Nephron progenitor cell (in vitro differentiated cells): ENCODE measurements at regions not wholly inside any gene's neighbourhood (a gene's known extent, or its start where the extent isn't known, plus 50 kb on each side); places are given as distances from the start of the nearest gene placed in this dataset.

ENCODE experiments used
- DNase-seq: peaks from one replicate; pipeline ENCODE4 v3.0.0; 2021
- H3K27ac Mint-ChIP-seq: 2 replicates; pipeline ENCODE4 v1.8.0; 2021; ENCODE audit warnings: mild to moderate bottlenecking, moderate library complexity, mixed read lengths
- H3K27me3 Mint-ChIP-seq: 2 replicates; pipeline ENCODE4 v1.8.0; 2021; ENCODE audit warnings: mild to moderate bottlenecking, low read depth, mixed read lengths; ENCODE audit not compliant: poor library complexity
- H3K36me3 Mint-ChIP-seq: 2 replicates; pipeline ENCODE4 v1.8.0; 2021; ENCODE audit warnings: low read depth, mixed read lengths
- H3K4me1 Mint-ChIP-seq: 2 replicates; pipeline ENCODE4 v1.8.0; 2021; ENCODE audit warnings: mixed read lengths
- H3K4me3 Mint-ChIP-seq: 2 replicates; pipeline ENCODE4 v1.8.0; 2021; ENCODE audit warnings: mild to moderate bottlenecking, moderate library complexity, mixed read lengths
- H3K9me3 Mint-ChIP-seq: 2 replicates; pipeline ENCODE4 v1.8.0; 2021; ENCODE audit warnings: mild to moderate bottlenecking, moderate library complexity, mixed read lengths
- TF ChIP-seq, protein P1 (sequence below): fragments of 200-600 bp; sonication (generic); IDR thresholded peaks from 2 replicates; pipeline ENCODE4 v1.5.0; 2021; ENCODE audit warnings: antibody characterized with exemption

DNA sequence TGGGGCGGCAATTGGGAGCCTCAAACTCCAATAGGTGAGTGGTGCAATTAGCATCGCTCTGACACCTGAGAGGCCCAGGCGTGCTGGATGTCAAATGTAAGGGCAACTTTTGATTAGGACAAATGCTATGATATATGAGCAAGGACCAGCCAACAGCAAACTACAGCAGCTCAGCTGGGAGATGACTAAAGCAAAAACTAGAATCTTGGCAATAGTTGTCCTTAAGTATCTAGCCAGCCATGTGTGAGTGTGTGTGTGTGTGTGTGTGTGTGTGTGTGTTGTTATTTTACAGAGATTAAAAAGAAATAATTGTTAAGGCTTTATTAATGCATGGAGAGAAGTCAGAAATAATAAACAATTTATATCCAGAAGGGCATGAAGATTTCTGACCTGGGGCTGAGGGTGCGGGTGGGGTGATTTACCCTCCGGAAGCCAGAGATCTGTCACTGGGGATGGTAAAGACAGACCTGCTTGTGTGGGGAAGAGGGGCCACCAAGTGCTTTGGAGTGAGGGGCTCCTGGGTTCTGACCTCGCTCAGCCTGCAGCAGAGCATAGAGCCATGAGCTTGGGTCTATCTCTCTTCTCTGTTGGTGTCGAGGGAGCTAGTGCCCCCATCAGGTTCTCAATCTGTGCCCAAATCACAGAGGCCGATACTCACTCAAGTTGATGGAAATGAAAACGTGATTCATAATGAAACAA lies 77.3 kb downstream of the EMX2 start:
- DNase-seq: no peak
- peaks cover 56% of the 10 kb centered on the region for H3K4me1 Mint-ChIP-seq
- peaks cover 8% of the 10 kb centered on the region for H3K27me3 Mint-ChIP-seq
- H3K4me3 Mint-ChIP-seq: no peak overlapping the region
- peaks cover 7% of the 10 kb centered on the region for H3K9me3 Mint-ChIP-seq
- TF ChIP-seq, protein P1, sequence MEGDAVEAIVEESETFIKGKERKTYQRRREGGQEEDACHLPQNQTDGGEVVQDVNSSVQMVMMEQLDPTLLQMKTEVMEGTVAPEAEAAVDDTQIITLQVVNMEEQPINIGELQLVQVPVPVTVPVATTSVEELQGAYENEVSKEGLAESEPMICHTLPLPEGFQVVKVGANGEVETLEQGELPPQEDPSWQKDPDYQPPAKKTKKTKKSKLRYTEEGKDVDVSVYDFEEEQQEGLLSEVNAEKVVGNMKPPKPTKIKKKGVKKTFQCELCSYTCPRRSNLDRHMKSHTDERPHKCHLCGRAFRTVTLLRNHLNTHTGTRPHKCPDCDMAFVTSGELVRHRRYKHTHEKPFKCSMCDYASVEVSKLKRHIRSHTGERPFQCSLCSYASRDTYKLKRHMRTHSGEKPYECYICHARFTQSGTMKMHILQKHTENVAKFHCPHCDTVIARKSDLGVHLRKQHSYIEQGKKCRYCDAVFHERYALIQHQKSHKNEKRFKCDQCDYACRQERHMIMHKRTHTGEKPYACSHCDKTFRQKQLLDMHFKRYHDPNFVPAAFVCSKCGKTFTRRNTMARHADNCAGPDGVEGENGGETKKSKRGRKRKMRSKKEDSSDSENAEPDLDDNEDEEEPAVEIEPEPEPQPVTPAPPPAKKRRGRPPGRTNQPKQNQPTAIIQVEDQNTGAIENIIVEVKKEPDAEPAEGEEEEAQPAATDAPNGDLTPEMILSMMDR: no peak
- H3K36me3 Mint-ChIP-seq: no peaks in the 10 kb centered on the region
- no peak overlapping the region for H3K27ac Mint-ChIP-seq

- H3K4me3 Mint-ChIP-seq: no peak overlapping the region
Observed at GRCh38 chr10:117621196-117621595, 78.7 kb downstream of the EMX2 start.

GRCh38 chr10:117621795-117622420 lies 79.4 kb downstream of the EMX2 start:
- H3K36me3 Mint-ChIP-seq: no peaks in the 10 kb centered on the region
- H3K27me3 Mint-ChIP-seq: peaks cover 8% of the 10 kb centered on the region
- no peak overlapping the region for H3K27ac Mint-ChIP-seq
- no peak overlapping the region for H3K4me3 Mint-ChIP-seq
- H3K4me1 Mint-ChIP-seq: peaks cover 57% of the 10 kb centered on the region
- DNase-seq: no peak
- peaks cover 13% of the 10 kb centered on the region for H3K9me3 Mint-ChIP-seq
- TF ChIP-seq, protein P1: no peak

More at GRCh38 chr10:117621196-117621595, 78.7 kb downstream of the EMX2 start:
- H3K27ac Mint-ChIP-seq: peak overlapping the region; percentile 46
- TF ChIP-seq, protein P1: no peak
- peaks cover 8% of the 10 kb centered on the region for H3K27me3 Mint-ChIP-seq
- peaks cover 59% of the 10 kb centered on the region for H3K4me1 Mint-ChIP-seq
- peaks cover 13% of the 10 kb centered on the region for H3K9me3 Mint-ChIP-seq
- DNase-seq: no peak
- no peaks in the 10 kb centered on the region for H3K36me3 Mint-ChIP-seq

- Mint-ChIP-seq H3K27me3 (peaks cover 8% of the 10 kb centered on the region), H3K4me1 (peaks cover 53% of the 10 kb centered on the region), H3K9me3 (peaks cover 13% of the 10 kb centered on the region), H3K27ac (no peak overlapping the region), H3K36me3 (no peaks in the 10 kb centered on the region), H3K4me3 (no peak overlapping the region)
- DNase-seq: no peak
- TF ChIP-seq, protein P1: no peak
Observed at GRCh38 chr10:117622471-117623184, 80.1 kb downstream of the EMX2 start.

GRCh38 chr10:117626228-117626627 lies 83.7 kb downstream of the EMX2 start:
- no peak overlapping the region for H3K4me3 Mint-ChIP-seq
- peaks cover 9% of the 10 kb centered on the region for H3K9me3 Mint-ChIP-seq
- no peak for DNase-seq
- H3K27ac Mint-ChIP-seq: no peak overlapping the region
- no peaks in the 10 kb centered on the region for H3K36me3 Mint-ChIP-seq
- TF ChIP-seq, protein P1: no peak
- H3K4me1 Mint-ChIP-seq: peaks cover 29% of the 10 kb centered on the region
- peaks cover 3% of the 10 kb centered on the region for H3K27me3 Mint-ChIP-seq
